HG02973 (cell line): ENCODE measurements at regions not wholly inside any gene's neighbourhood (a gene's known extent, or its start where the extent isn't known, plus 50 kb on each side); places are given as distances from the start of the nearest gene placed in this dataset.
"Not testable (repeated sequence)": the region's sequence is repeated elsewhere in the genome, so short reads cannot be mapped to it uniquely, and the experiment has no call there.

ENCODE experiments used
- ATAC-seq: cut with Tn5 transposase; IDR thresholded peaks from one replicate; pipeline ENCODE4 v1.9.1; 2021; ENCODE audit warnings: moderate library complexity; ENCODE audit not compliant: unreplicated experiment

DNA sequence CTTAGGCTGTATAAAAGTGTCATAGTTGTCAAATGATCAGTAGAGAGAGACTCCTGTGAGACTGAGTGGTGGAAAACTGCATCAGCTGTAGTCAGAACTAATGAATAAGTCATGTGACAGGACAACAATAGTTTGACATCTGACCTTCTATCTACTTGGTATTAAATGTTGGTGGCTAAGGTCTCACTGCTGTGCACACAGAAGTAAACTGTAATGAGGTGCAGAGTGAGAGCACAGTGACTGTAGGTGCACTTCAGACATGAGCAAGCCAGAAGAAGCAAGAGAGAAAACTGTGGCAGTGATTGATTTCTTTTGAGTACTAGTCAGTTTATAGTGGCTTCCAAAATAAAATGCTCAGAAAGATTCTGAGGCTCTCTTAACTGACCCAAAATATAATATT lies 803.6 kb downstream of the RAPGEF2 start:
- no peak for ATAC-seq

DNA sequence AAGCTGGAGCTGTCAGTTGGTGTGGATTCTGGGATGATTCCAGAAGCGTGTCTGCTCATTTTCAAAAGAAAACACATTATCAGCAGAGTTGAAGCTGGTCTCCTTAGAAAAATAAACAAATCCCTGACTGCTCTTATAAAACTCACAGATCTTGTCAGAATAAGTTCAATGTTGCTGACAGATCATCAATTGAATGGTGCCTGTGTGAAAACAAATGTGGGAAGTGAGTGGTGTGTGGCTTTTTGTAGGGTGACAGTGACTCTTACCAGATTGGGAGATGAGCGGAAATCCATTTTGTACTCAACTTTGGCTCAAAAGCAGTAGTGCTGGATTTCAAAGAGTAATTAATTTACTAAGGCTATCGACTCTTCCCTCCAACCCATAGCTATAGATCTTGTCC lies 807.8 kb downstream of the RAPGEF2 start:
- no peak for ATAC-seq

DNA sequence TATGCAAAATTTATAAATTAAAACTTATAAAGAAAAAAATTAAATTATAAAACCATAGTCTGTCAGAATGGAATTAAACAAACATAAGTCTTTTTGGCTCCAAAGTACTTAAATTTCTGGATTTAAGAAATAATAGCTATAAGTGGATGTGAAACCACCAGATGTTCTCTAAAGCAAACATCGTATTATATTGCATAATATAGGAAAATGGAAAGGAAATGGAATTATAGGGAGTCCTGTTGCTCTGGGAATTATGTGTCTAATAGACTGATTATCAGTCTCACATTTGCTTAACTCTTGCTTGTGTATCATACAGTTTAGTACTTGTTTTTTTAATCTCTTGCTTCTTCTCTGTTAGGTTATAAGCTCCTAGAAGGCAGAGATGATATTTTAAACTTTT lies 819.2 kb downstream of the RAPGEF2 start:
- no peak for ATAC-seq

DNA sequence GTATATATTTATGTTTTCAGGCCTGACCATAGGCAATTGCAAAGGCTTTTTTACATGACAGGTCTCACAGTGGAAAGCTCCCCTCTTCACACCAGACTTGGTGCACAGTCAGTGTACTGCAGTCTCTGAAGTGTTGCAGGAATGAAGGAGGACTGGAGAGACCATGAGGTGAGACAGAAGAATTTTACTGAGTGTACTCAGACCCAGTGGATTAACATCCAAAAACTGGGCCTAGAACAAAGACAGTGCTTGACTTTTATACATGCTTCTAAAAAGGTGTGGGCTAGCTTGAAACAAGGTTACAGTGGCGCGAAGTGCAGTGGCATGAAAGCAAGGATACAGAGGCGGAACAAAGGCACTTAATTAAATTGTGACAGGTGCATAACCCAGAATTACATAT lies 822.9 kb downstream of the RAPGEF2 start:
- no peak for ATAC-seq

DNA sequence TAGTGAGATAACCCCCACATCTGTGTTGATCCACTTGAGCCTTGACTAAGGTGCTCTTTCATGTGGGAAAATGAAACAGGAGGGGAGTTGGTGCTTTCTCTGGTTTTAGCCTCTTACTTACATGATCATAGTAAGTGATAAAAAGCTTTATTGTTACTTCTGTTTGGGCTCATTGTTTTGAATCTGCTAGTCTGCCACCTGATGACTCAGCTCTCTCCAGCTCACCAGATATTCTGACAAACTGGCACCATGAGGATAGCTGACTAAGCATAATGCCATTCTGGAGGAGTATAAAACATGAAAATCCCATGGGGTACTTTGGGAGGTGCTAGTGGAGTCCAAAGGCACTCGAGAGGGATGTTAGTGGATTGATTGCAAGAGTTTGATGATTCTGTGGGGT lies 824.0 kb downstream of the RAPGEF2 start:
- ATAC-seq: no peak

DNA sequence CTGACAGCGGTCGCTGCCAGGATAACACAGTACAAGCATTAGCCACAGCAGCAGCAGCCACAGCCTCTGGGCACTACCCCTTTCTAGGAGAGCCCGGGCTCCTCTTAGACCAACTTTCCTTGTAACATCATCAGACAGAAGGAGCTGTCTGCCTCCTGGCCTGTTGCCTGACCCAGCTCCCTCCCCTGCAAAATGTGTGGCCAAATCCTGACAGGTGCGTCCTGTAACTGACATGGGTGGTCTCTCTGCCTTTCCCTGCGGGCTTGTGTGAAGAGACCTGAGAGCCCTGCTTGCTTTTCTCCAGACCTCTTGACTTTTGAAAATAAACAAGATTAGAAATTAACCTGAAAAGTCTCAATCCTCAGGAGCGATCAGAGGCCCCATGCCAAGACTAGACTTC lies 824.9 kb downstream of the RAPGEF2 start:
- ATAC-seq: no peak

DNA sequence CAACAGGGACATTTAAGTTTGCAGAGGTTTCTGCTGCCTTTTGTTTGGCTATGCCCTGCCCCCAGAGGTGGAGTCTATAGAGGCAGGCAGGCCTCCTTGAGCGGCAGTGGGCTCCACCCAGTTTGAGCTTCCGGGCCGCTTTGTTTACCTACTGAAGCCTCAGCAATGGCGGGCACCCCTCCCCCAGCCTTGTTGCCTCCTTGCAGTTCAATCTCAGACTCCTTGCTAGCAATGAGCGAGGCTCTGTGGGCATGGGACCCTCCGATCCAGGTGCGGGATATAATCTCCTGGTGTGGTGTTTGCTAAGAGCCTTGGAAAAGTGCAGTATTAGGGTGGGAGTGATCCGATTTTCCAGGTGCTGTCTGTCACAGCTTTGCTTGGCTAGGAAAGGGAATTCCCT lies 831.7 kb downstream of the RAPGEF2 start:
- not testable (repeated sequence) for ATAC-seq

DNA sequence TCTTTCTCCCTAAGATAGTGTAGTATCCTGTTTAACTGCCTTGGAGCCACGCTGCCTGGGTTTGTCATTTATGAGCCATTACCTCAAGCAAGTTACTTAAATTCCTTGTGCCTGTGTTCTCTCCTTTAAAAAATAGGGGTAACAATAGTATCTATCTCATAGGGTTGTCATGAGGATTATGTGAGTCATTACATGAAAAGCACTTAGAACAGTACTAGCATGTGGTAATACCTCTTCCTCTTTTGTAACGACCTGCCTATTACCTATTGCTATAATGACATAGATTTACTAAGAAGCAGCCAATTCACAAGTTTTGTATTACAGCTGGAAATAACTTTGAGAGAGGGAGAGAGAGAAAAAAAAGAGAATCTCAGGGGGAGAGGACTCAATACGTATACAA lies 834.7 kb downstream of the RAPGEF2 start:
- peak; percentile 98 for ATAC-seq

DNA sequence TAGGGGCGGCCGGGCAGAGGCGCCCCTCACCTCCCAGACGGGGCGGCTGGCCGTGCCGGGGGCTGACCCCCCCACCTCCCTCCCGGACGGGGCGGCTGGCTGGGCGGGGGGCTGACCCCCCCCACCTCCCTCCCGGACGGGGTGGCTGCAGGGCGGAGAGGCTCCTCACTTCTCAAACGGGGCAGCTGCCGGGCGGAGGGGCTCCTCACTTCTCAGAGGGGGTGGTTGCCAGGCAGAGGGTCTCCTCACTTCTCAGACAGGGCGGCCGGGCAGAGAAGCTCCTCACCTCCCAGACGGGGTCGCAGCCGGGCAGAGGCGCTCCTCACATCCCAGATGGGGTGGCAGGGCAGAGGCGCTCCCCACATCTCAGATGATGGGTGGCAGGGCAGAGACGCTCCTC lies 836.8 kb downstream of the RAPGEF2 start:
- ATAC-seq: not testable (repeated sequence)

DNA sequence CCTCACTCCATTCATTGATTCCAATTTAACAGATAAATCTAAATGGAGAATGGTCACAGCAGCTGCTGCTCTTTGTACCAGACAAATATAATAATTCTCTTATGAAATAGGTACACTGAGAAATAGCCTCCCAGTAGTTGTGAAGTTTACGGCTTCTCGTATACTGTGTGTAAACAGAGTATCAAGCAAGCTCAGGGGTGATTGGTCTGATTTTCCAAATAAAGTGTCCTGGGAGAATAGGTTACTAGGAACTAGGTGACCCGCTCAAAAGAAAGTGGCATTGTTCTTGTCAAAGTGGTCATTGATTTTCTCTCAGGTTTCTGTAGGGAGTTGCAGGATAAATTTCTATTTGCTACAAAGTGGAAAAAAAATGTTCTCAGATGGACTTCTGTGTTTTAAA lies 838.2 kb downstream of the RAPGEF2 start:
- ATAC-seq: no peak

DNA sequence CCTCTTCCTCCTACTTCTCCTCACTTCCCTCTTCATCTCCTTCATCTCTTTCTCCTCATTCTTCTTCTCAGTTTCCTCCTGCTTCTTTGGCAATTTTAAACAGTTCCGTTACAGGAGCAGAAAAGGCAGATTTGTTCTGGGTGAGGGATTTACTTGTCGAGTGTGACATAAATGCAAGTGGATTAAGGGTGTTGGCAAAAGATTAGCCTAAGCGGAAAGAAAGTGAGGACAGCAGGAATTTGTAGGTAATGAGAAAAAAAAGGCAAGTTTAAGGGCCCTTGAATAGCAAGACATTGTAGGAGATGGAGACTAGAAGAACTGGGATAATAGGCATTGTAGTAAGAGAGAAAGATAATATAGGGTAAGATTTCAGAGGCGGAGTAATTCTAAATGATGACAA lies 841.6 kb downstream of the RAPGEF2 start:
- ATAC-seq: no peak

DNA sequence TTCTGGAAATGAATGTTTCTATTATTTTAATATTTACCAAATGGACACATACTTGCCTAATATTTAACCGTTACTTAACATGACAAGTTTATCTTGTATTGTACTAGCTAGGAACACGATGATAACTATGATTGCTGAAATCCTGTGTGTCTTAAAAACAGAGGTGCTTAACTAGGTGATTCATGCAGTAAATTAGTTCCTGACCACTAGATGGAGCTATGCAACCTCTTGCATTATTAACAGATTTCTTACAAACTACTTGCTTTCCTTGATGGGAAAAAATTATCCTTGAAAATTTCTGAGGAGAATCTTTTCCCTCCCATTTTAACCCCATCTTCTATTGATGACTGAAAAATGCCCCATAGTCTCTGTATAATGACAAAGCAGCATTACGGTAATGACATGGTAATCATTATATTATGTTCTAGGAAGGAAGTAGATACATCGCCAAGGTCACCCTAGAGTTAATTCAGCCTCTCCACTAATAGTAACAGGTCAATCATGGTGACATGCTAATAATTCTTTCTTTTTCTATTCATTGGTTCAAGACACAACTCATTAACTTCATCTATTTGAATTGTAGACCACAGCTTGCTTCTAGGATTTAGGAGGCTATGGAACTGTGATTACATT lies 844.2 kb downstream of the RAPGEF2 start:
- peak; percentile 68 for ATAC-seq

DNA sequence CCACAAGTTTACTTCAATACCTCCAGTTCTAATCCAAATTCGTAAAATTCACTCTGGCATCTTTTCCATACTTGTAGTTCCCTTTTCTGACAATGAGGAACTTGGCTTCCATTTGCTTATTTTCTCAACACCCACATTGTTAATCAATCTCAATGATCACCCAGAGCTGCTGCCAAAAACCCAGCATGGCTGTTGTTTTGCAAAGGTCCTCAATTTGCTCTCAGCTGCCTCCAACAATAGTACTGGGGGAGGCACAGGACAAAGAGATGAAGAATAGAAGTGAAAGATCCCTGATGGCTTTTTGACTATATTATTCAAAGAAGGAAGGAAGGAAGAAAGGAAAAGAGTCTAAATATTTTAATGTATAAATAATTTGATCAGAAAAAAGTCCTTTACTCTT lies 847.8 kb downstream of the RAPGEF2 start:
- ATAC-seq: no peak

DNA sequence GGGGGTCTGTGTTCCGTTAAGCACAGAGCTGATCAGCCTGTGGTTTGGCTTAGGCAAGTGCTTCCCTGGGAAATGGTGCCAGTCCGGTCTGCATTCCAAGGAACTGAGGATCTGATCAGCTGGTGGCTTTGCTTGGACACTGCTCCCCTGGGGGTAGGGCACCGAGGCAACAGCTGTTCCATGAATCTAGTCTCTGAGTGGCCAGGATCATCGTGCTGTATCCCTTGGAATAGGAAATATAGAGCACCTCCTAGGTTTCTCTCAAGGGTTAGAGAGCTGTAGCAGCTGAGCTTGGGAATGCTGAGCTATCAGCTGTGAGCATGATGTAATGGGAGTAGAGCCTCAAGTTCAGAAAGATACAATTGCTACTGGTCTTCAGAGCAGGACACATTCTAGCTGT lies 863.9 kb downstream of the RAPGEF2 start:
- ATAC-seq: no peak

DNA sequence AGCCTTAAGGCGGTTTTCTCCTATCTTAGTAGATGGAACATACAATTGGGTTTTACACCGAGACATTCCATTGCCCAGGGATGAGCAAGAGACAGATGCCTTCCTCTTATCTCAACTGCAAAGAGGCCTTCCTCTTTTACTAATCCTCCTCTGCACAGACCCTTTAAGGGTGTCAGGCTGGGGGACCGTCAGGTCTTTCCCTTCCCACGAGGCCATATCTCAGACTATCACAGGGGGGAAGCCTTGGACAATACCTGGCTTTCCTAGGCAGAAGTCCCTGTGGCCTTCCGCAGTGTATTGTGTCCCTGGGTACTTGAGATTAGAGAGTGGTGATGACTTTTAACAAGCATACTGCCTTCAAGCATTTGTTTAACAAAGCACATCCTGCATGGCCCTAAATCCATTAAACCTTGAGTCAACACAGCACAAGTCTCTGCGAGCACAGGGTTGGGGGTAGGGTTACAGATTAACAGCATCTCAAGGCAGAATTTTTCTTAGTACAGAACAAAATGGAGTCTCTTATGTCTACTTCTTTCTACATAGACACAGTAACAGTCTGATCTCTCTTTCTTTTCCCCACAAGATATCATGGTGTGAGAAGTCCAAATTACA lies 874.1 kb downstream of the RAPGEF2 start:
- ATAC-seq: not testable (repeated sequence)

DNA sequence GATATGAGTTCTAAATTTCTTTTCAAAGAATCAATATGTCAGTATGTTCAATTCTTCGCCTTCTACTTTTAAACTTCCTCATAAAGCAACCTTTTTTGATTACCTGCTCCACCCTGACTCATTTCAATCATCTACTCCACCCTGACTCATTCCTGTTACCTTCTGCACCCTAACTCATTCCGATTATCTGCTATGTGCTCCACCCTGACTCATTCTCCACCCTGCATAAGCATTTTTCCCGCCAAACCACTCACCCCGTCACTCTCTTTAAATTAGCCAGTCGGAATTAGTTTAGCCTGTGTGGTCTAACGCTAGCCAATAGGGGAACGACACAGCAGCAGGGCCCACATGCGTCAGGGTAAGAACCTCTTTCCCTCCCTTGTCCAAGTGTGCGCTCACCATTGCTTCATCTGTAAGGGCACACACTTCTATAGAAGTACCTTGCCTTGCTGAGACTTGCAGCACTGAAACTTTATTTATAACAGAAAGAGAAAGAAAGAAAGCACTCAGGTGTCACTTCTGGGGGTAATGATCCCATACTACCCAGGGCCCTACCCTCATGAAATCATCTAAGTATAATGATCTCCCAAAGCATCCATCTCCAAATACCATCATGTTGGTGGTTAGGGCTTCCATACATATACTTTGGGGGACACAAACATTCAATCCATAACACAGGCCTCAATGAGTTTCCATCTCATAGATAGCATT lies 875.2 kb downstream of the RAPGEF2 start:
- ATAC-seq: no peak

DNA sequence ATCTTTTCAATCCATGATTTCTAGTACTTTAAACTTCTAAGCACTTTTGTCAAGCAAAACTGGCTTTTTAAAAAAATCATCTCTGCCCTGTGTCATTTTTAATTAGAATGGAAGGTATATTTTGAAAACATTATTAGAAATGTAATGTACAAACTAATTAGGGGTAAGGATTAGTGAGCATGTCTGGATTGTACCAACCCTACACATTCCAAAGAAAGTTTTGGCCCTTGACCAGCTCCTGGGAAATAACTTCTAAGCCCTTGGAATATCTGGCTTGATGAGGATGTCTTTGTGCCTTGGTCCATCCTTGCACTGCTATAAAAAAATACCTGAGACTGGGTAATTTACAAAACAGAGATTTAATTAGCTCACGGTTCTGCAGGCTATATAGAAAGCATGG lies 876.5 kb downstream of the RAPGEF2 start:
- no peak for ATAC-seq

DNA sequence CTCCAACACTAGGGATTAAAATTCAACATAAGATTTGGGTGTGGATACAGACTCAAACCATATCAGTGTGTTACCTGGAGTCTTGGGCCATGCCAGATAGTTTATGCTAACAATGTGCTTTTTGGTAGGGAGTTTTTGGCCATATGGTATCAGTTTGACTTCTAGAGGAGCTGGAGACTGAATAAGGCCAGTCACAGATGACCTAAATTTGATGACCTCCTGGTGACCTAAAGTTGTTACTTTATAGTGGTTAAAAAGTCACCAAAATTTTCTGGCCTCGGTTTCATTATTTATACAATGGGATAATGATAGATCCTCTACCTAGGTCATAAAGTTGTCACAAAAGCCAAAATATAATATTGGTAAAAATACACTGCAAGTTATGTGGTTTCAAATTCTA lies 877.1 kb downstream of the RAPGEF2 start:
- no peak for ATAC-seq

DNA sequence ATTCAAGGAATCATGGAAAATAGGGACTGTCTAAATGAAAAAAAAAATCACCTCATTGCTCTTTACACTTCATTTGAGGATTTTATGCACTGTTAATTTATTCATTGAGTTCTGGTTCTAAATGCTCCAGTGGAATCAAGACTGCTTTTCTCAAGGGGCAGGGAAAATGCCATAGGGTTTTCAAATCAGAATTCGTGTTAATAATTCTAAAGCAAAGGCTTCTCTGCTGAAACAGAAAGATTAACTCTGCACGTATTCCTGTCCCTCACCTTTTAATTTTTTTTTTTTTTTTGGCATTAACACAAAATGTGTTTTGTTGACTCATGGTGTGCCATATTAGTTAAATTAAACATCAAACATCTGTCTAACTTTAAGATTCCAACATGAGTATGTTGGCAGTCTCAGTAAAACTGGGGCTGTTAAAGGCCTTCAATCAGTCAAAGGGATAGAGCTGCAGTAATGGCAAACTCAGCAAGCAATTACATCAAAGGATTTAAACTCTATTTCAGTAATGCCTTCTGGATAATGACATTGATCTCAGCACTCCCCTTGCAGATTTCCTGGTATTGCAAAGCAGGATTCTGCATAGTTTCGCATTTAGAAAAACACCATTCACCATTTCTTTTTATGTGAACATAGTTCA lies 878.1 kb downstream of the RAPGEF2 start:
- ATAC-seq: no peak

DNA sequence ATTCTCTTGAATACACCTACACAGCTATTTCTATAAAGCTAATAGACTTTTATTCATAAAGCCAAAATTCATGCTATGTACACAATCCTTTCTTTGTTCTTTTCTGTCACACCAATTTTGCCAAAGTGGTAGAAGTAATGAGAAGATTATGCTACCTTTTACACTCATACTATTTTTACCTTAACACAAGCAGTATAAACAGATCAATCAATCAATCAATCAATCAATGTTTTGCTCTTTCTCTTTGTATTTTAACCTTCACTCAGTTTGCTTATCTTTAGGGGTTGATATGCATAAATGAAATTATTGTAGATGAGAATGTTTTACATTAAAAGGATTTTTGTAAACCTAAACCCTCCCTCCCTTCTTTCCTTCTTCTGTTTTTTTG lies 878.6 kb downstream of the RAPGEF2 start:
- no peak for ATAC-seq

DNA sequence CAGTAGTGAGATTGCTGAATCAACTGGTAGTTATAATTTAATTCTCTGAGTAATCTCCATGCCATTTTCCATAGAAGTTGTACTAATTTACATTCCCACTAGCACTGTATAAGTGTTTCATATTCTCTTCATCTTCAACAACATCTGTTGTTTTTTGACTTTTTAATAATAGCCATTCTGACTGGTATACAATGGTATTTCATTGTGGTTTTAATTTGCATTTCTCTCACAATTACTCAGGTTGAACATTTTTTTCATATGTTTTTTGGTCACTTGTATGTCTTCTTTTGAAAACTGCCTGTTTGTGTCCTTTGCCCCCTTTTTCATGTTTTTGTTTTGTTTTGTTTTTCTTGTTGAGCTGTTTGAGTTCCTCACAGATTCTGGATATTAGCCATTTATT lies 880.2 kb downstream of the RAPGEF2 start:
- no peak for ATAC-seq
